ENCODE measurements at regions not wholly inside any gene's neighbourhood (a gene's known extent, or its start where the extent isn't known, plus 50 kb on each side); places are given as distances from the start of the nearest gene placed in this dataset.

DNA sequence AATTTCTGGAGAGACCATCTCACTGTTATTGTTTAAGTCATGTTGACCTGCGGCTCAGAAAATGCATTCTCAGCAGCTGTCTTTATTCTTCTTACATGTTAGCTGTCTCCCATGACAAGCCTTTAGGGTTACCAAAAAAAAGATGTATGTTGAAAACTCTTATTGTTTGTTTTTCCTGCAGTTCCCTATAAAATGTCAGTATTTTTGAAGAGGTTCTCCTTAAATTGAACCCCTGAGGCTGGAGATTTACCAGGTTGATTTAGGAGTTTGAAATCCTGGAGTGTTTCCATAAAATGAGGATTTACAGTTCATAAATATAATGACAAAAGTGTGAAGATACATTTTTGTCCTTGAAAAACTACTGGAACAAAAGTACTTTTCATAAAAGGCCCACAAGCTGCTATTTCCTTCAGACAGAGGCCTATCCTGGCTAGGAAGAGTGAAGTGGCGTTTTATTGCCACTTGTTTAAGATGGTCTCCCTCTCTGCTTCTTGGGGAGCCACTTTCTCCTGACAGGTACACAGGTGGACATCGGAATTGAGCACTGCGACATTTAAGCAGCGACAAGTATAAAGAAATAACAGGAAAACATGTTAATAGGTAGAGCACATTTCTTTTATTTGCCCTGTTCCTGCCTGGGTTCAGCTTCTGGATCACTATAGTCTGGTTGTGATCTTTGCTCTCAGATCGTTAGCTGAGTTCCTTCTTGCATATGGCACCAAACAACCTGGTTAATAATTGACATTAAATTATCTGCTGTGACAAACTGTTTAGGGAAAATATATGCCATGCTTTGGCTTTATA is 344.8 kb upstream of the RPS23 start:
- TF ChIP-seq EP300 (IDR thresholded peaks at IDR 0.05; ENCODE audit: borderline replicate concordance in 1 of 2, low read depth in 2 of 2, low read length in 2 of 2) (no peak), SIRT6 (IDR thresholded peaks at IDR 0.05; ENCODE audit: low read length) (no peak), RAD21 (IDR thresholded peaks at IDR 0.05 in 1 of 2, conservative IDR thresholded peaks at IDR 0.05 in 1 of 2; ENCODE audit: low read depth in 2 of 2, low read length in 2 of 2) (no peak), CREB1 (IDR thresholded peaks at IDR 0.05) (no peak), YY1 (IDR thresholded peaks at IDR 0.05; ENCODE audit: low read depth, low read length) (no peak), BCL11A (IDR thresholded peaks at IDR 0.05; ENCODE audit: low read depth in 2 of 2, low read length in 2 of 2) (no peak), MAFK (IDR thresholded peaks at IDR 0.05; ENCODE audit: low read depth, low read length) (no peak)
- TF ChIP-seq, protein P1, sequence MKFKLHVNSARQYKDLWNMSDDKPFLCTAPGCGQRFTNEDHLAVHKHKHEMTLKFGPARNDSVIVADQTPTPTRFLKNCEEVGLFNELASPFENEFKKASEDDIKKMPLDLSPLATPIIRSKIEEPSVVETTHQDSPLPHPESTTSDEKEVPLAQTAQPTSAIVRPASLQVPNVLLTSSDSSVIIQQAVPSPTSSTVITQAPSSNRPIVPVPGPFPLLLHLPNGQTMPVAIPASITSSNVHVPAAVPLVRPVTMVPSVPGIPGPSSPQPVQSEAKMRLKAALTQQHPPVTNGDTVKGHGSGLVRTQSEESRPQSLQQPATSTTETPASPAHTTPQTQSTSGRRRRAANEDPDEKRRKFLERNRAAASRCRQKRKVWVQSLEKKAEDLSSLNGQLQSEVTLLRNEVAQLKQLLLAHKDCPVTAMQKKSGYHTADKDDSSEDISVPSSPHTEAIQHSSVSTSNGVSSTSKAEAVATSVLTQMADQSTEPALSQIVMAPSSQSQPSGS (IDR thresholded peaks at IDR 0.05; ENCODE audit: low read length): no peak
- TF ChIP-seq, protein P2, sequence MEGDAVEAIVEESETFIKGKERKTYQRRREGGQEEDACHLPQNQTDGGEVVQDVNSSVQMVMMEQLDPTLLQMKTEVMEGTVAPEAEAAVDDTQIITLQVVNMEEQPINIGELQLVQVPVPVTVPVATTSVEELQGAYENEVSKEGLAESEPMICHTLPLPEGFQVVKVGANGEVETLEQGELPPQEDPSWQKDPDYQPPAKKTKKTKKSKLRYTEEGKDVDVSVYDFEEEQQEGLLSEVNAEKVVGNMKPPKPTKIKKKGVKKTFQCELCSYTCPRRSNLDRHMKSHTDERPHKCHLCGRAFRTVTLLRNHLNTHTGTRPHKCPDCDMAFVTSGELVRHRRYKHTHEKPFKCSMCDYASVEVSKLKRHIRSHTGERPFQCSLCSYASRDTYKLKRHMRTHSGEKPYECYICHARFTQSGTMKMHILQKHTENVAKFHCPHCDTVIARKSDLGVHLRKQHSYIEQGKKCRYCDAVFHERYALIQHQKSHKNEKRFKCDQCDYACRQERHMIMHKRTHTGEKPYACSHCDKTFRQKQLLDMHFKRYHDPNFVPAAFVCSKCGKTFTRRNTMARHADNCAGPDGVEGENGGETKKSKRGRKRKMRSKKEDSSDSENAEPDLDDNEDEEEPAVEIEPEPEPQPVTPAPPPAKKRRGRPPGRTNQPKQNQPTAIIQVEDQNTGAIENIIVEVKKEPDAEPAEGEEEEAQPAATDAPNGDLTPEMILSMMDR (IDR thresholded peaks at IDR 0.05; ENCODE audit: control extremely low read depth in 1 of 3, insufficient read depth in 1 of 3, low read depth in 1 of 3, low read length in 3 of 3): no peak
- TF ChIP-seq, protein P3, sequence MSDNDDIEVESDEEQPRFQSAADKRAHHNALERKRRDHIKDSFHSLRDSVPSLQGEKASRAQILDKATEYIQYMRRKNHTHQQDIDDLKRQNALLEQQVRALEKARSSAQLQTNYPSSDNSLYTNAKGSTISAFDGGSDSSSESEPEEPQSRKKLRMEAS (IDR thresholded peaks at IDR 0.05): no peak
- TF ChIP-seq, protein P4, sequence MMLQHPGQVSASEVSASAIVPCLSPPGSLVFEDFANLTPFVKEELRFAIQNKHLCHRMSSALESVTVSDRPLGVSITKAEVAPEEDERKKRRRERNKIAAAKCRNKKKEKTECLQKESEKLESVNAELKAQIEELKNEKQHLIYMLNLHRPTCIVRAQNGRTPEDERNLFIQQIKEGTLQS (IDR thresholded peaks at IDR 0.05; ENCODE audit: insufficient read depth, low read depth, low read length): no peak

Data from H1 (cell line).